ENCODE measurements at regions not wholly inside any gene's neighbourhood (a gene's known extent, or its start where the extent isn't known, plus 50 kb on each side); places are given as distances from the start of the nearest gene placed in this dataset.

DNA sequence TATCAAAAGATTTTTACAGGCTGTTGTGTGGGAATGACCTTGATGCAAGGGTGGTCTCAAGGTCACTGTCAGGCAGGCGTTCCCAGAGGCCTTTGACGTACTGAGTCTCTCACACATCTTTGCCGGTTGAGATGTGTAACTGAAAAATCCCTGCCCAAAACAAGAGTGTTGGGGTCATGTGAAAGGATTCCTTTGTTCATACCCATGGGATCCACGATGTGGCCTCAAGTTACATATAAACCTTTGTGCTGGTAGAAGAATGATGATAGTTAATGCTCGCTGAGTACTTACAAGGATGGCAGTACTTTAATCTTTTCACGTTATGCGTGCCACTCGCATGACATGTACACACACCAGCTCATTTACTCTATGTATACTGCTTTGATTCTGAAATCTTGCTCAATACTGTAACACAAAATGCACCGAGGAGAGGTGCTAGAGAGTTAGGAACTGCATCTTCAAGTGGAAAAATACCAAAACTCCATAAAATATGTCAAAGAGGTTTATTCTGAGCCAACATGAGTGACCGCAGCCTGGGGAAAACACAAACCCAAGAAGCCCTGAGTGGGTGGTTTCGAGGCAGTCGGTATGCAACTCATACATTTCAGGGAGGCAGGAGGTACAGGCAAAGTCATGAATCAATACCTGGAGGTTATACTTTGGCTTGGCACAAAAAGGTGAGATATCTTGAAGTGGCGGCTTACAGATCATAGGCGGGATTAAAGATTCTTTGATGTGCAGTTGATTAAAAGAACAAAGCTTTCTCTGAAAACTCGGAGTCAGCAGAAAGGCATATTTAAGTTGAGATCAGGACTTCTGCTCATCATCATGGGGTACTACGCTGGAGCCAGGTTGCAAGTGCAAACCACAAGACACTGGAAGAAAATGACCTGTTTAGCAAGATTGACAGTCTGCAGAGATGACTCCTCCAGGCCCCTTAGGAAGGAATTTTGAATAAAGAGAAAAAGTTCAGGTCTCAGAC is 87.4 kb upstream of the ARHGEF7 start:
- TF ChIP-seq, protein P1, sequence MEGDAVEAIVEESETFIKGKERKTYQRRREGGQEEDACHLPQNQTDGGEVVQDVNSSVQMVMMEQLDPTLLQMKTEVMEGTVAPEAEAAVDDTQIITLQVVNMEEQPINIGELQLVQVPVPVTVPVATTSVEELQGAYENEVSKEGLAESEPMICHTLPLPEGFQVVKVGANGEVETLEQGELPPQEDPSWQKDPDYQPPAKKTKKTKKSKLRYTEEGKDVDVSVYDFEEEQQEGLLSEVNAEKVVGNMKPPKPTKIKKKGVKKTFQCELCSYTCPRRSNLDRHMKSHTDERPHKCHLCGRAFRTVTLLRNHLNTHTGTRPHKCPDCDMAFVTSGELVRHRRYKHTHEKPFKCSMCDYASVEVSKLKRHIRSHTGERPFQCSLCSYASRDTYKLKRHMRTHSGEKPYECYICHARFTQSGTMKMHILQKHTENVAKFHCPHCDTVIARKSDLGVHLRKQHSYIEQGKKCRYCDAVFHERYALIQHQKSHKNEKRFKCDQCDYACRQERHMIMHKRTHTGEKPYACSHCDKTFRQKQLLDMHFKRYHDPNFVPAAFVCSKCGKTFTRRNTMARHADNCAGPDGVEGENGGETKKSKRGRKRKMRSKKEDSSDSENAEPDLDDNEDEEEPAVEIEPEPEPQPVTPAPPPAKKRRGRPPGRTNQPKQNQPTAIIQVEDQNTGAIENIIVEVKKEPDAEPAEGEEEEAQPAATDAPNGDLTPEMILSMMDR (IDR thresholded peaks at IDR 0.05; ENCODE audit: insufficient read depth in 1 of 2, low read depth in 1 of 2, low read length in 1 of 2, severe bottlenecking in 1 of 2, unreplicated experiment in 1 of 2): no peak
- H3K27me3 Mint-ChIP-seq (ENCODE audit: insufficient read depth, unreplicated experiment): peaks cover 15% of the 10 kb centered on the region
- POLR2A ChIA-PET: no interaction called here

DNA sequence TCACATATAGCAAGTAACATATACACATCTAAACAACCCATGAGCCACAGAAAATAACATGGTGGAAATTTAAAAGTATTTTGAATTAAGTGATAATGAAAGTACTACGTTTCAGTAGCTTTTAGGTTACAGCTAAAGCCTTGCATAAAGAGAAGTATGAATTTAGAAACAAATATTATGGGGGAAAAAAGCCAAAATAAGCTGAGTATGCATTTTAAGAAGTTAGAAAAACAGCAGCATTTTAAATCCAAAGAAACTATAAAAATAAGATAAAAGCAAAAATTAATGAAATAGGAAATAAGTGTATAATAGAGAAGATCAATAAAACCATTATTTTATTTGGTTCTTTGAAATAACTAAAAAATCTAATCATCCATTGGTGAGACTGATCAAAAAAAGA is 89.8 kb upstream of the ARHGEF7 start:
- BruUV-seq (replicated peaks): no TSS peak
- POLR2A ChIA-PET: no interaction called here
- Mint-ChIP-seq H3K4me3 (ENCODE audit: unreplicated experiment) (no peak overlapping the region), H3K9me3 (ENCODE audit: unreplicated experiment) (peaks cover 15% of the 10 kb centered on the region), H3K36me3 (ENCODE audit: insufficient read depth, unreplicated experiment) (no peaks in the 10 kb centered on the region), H3K4me1 (ENCODE audit: low read depth, unreplicated experiment) (no peaks in the 10 kb centered on the region), H3K27ac (ENCODE audit: unreplicated experiment) (no peak overlapping the region), H3K27me3 (ENCODE audit: insufficient read depth, unreplicated experiment) (peaks cover 12% of the 10 kb centered on the region)
- Histone ChIP-seq H3K4me1 (no peaks in the 10 kb centered on the region), H3K36me3 (ENCODE audit: control insufficient read depth, insufficient read depth, low read length) (no peaks in the 10 kb centered on the region), H3K9me3 (peaks cover 20% of the 10 kb centered on the region), H3K4me3 (ENCODE audit: low read depth, low read length) (no peak overlapping the region), H3K27me3 (replicated peaks; ENCODE audit: control insufficient read depth, insufficient read depth, low read length) (no peaks in the 10 kb centered on the region; the same call in 1 of the 2 replicates)
- DNase-seq: no peak
- CTCF ChIA-PET: no interaction called here
- TF ChIP-seq, protein P1 (IDR thresholded peaks at IDR 0.05; ENCODE audit: insufficient read depth in 1 of 2, low read depth in 1 of 2, low read length in 1 of 2, severe bottlenecking in 1 of 2, unreplicated experiment in 1 of 2): no peak
- intact Hi-C loops (cut with micrococcal nuclease; ENCODE audit: unreplicated experiment): no loop called here

More for the DNA sequence above, 87.4 kb upstream of the ARHGEF7 start:
- Histone ChIP-seq H3K4me3 (ENCODE audit: low read depth, low read length) (no peak overlapping the region), H3K4me1 (no peaks in the 10 kb centered on the region), H3K36me3 (ENCODE audit: control insufficient read depth, insufficient read depth, low read length) (no peaks in the 10 kb centered on the region), H3K9me3 (no peaks in the 10 kb centered on the region; the same call in 1 of the 2 replicates), H3K27me3 (replicated peaks; ENCODE audit: control insufficient read depth, insufficient read depth, low read length) (no peaks in the 10 kb centered on the region; the same call in 1 of the 2 replicates)
- CTCF ChIA-PET: no interaction called here
- Mint-ChIP-seq H3K4me1 (ENCODE audit: low read depth, unreplicated experiment) (no peaks in the 10 kb centered on the region), H3K36me3 (ENCODE audit: insufficient read depth, unreplicated experiment) (no peaks in the 10 kb centered on the region), H3K9me3 (ENCODE audit: unreplicated experiment) (peaks cover 1% of the 10 kb centered on the region), H3K27ac (ENCODE audit: unreplicated experiment) (no peak overlapping the region), H3K4me3 (ENCODE audit: unreplicated experiment) (no peak overlapping the region)
- intact Hi-C loops (cut with micrococcal nuclease; ENCODE audit: unreplicated experiment): no loop called here
- no TSS peak for BruUV-seq (replicated peaks)
- no peak for DNase-seq

DNA sequence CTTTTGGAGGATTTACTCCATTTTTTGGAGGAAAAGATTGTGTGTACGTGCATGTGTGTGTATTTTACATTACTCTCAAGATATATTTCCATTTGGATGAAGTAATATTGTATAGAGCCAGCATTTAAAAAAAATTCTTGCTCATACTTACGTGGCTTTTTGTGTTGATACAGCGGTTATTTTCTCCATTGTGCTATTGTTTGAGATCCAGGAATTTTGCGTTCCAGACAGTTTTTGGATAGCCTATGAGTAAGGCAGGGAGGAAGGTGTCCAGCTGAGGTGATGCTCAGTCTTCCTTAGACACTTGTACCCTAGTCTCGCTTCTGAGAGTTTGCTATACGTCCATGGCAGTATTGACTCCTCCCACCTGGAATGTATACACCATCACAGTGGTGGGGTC is 92.2 kb upstream of the ARHGEF7 start:
- TF ChIP-seq, protein P1 (IDR thresholded peaks at IDR 0.05; ENCODE audit: insufficient read depth in 1 of 2, low read depth in 1 of 2, low read length in 1 of 2, severe bottlenecking in 1 of 2, unreplicated experiment in 1 of 2): no peak
- Histone ChIP-seq H3K4me3 (ENCODE audit: low read depth, low read length) (no peak overlapping the region), H3K27me3 (replicated peaks; ENCODE audit: control insufficient read depth, insufficient read depth, low read length) (no peaks in the 10 kb centered on the region), H3K36me3 (ENCODE audit: control insufficient read depth, insufficient read depth, low read length) (no peaks in the 10 kb centered on the region), H3K9me3 (peaks cover 20% of the 10 kb centered on the region), H3K4me1 (no peaks in the 10 kb centered on the region)
- ChIA-PET CTCF (no interaction called here), POLR2A (no interaction called here)
- no peak overlapping the region for H3K4me3 Mint-ChIP-seq (ENCODE audit: unreplicated experiment)
- peaks cover 2% of the 10 kb centered on the region for H3K27me3 Mint-ChIP-seq (ENCODE audit: insufficient read depth, unreplicated experiment)
- peaks cover 15% of the 10 kb centered on the region for H3K9me3 Mint-ChIP-seq (ENCODE audit: unreplicated experiment)
- H3K4me1 Mint-ChIP-seq (ENCODE audit: low read depth, unreplicated experiment): no peaks in the 10 kb centered on the region
- intact Hi-C loops (cut with micrococcal nuclease; ENCODE audit: unreplicated experiment): no loop called here
- no peak overlapping the region for H3K27ac Mint-ChIP-seq (ENCODE audit: unreplicated experiment)
- H3K36me3 Mint-ChIP-seq (ENCODE audit: insufficient read depth, unreplicated experiment): no peaks in the 10 kb centered on the region
- no TSS peak for BruUV-seq (replicated peaks)
- DNase-seq: no peak

Data from Caco-2 (cell line).